GM23338 (cell line): ENCODE measurements at regions not wholly inside any gene's neighbourhood (a gene's known extent, or its start where the extent isn't known, plus 50 kb on each side); places are given as distances from the start of the nearest gene placed in this dataset.

ENCODE experiments used
- ATAC-seq: fragments of 200-7000 bp; cut with Tn5 transposase; 3 replicates; pipeline ENCODE4 v1.9.1; 2020
- DNase-seq: peaks from one replicate; pipeline ENCODE4 v3.0.0-alpha.2; 2015; ENCODE audit warnings: low spot score
- H2AFZ ChIP-seq: fragments of 200-600 bp; sonication (generic); 2 replicates; pipeline ENCODE4 v1.8.0; 2016; ENCODE audit warnings: antibody characterized with exemption, mild to moderate bottlenecking, moderate library complexity
- H3F3A ChIP-seq: fragments of 200-600 bp; sonication (generic); replicated peaks from 2 replicates; pipeline ENCODE4 v1.8.0; 2017; ENCODE audit warnings: antibody characterized with exemption, mixed run types, low read depth
- H3K27ac ChIP-seq: fragments of 200-600 bp; sonication (generic); 2 replicates; pipeline ENCODE4 v1.6.1; 2016; ENCODE audit warnings: low read depth
- H3K27me3 ChIP-seq: fragments of 200-600 bp; sonication (generic); 2 replicates; pipeline ENCODE4 v1.8.0; 2016; ENCODE audit warnings: mild to moderate bottlenecking, mixed run types, moderate library complexity; ENCODE audit not compliant: insufficient read depth
- H3K36me3 ChIP-seq: fragments of 200-600 bp; sonication (generic); 2 replicates; pipeline ENCODE4 v1.8.0; 2016; ENCODE audit warnings: mild to moderate bottlenecking; ENCODE audit not compliant: insufficient read depth
- H3K4me1 ChIP-seq: fragments of 200-600 bp; sonication (generic); 2 replicates; pipeline ENCODE4 v1.8.0; 2016; ENCODE audit warnings: mild to moderate bottlenecking, moderate library complexity; ENCODE audit not compliant: insufficient read depth
- H3K4me2 ChIP-seq: fragments of 200-600 bp; sonication (generic); 2 replicates; pipeline ENCODE4 v1.7.1; 2017; ENCODE audit warnings: mixed run types
- H3K4me3 ChIP-seq: fragments of 200-600 bp; sonication (generic); 2 replicates; pipeline ENCODE4 v1.6.1; 2016; ENCODE audit warnings: mixed run types
- H3K79me2 ChIP-seq: fragments of 200-600 bp; sonication (generic); replicated peaks from 2 replicates; pipeline ENCODE4 v1.8.0; 2017; ENCODE audit warnings: mild to moderate bottlenecking; ENCODE audit not compliant: insufficient read depth
- H3K9me2 ChIP-seq: fragments of 200-600 bp; sonication (generic); 2 replicates; pipeline ENCODE4 v1.8.0; 2017; ENCODE audit not compliant: insufficient read depth
- H4K20me1 ChIP-seq: fragments of 200-600 bp; sonication (generic); replicated peaks from 2 replicates; pipeline ENCODE4 v1.8.0; 2017; ENCODE audit warnings: mild to moderate bottlenecking; ENCODE audit not compliant: insufficient read depth
- H3K27ac Mint-ChIP-seq: 2 replicates; pipeline ENCODE4 v1.8.0; 2020; ENCODE audit warnings: inconsistent platforms, mild to moderate bottlenecking, moderate library complexity, mixed read lengths
- H3K27me3 Mint-ChIP-seq: 3 replicates; pipeline ENCODE4 v1.8.0; 2022; ENCODE audit warnings: low read depth, mild to moderate bottlenecking, moderate library complexity, mixed read lengths, inconsistent platforms; ENCODE audit not compliant: insufficient read depth, poor library complexity
- H3K36me3 Mint-ChIP-seq: 3 replicates; pipeline ENCODE4 v1.8.0; 2021; ENCODE audit warnings: low read depth, mild to moderate bottlenecking, inconsistent platforms, moderate library complexity, mixed read lengths
- H3K4me1 Mint-ChIP-seq: 3 replicates; pipeline ENCODE4 v1.8.0; 2020; ENCODE audit warnings: mild to moderate bottlenecking, inconsistent platforms, mixed read lengths
- H3K4me3 Mint-ChIP-seq: 3 replicates; pipeline ENCODE4 v1.8.0; 2021; ENCODE audit warnings: moderate library complexity, mild to moderate bottlenecking, inconsistent platforms, mixed read lengths
- H3K9me3 Mint-ChIP-seq: 3 replicates; pipeline ENCODE4 v1.8.0; 2020; ENCODE audit warnings: moderate library complexity, mild to moderate bottlenecking, inconsistent platforms, mixed read lengths
- CREB1 ChIP-seq: fragments of 250-450 bp; sonication (Bioruptor Pico); IDR thresholded peaks from 2 replicates; pipeline ENCODE4 v1.5.0; 2020; ENCODE audit warnings: low read depth, mild to moderate bottlenecking, moderate library complexity
- EZH2phosphoT487 ChIP-seq: fragments of 200-600 bp; sonication (generic); IDR thresholded peaks from one replicate; pipeline ENCODE4 v1.8.1; 2018; ENCODE audit warnings: antibody characterized with exemption; ENCODE audit not compliant: unreplicated experiment
- POLR2AphosphoS5 ChIP-seq: IDR thresholded peaks from 2 replicates; pipeline ENCODE4 v1.6.1; 2016; ENCODE audit warnings: antibody characterized with exemption, low read depth
- STAT1 ChIP-seq: IDR thresholded peaks from one replicate; pipeline ENCODE4 v1.6.1; 2016; ENCODE audit warnings: antibody characterized with exemption; ENCODE audit not compliant: unreplicated experiment
- TF ChIP-seq, protein P1 (sequence below): fragments of 250-450 bp; sonication (Bioruptor Pico); IDR thresholded peaks from 2 replicates; pipeline ENCODE4 v1.5.0; 2020; ENCODE audit warnings: mild to moderate bottlenecking, moderate library complexity
- TF ChIP-seq, protein P2 (sequence below): IDR thresholded peaks from 2 replicates; pipeline ENCODE4 v1.6.1; 2016; ENCODE audit warnings: antibody characterized with exemption

DNA sequence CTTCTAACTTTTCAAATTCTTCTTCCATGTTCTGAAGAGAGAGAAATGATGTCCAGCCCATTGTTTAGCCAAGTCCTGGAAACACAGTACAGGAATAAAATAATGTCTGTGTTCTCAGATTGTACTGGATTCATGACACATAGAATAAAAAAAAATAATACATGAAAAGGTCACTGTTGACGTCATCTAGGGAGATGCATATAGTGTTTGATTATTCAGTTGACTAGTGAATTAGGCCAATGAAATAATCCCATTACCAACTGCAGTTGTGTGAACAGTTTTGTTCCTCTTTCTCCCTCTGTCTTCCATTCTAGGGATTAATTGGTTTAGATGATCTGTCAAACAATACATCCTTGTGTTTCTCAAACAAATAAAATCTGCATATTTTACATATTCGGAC is 222.8 kb downstream of the ALDH8A1 start:
- Mint-ChIP-seq H3K4me1 (peaks cover 12% of the 10 kb centered on the region), H3K27ac (no peak overlapping the region), H3K36me3 (no peaks in the 10 kb centered on the region), H3K27me3 (peaks cover 9% of the 10 kb centered on the region), H3K9me3 (no peaks in the 10 kb centered on the region), H3K4me3 (no peak overlapping the region)
- TF ChIP-seq EZH2phosphoT487: no peak
- TF ChIP-seq, protein P1, sequence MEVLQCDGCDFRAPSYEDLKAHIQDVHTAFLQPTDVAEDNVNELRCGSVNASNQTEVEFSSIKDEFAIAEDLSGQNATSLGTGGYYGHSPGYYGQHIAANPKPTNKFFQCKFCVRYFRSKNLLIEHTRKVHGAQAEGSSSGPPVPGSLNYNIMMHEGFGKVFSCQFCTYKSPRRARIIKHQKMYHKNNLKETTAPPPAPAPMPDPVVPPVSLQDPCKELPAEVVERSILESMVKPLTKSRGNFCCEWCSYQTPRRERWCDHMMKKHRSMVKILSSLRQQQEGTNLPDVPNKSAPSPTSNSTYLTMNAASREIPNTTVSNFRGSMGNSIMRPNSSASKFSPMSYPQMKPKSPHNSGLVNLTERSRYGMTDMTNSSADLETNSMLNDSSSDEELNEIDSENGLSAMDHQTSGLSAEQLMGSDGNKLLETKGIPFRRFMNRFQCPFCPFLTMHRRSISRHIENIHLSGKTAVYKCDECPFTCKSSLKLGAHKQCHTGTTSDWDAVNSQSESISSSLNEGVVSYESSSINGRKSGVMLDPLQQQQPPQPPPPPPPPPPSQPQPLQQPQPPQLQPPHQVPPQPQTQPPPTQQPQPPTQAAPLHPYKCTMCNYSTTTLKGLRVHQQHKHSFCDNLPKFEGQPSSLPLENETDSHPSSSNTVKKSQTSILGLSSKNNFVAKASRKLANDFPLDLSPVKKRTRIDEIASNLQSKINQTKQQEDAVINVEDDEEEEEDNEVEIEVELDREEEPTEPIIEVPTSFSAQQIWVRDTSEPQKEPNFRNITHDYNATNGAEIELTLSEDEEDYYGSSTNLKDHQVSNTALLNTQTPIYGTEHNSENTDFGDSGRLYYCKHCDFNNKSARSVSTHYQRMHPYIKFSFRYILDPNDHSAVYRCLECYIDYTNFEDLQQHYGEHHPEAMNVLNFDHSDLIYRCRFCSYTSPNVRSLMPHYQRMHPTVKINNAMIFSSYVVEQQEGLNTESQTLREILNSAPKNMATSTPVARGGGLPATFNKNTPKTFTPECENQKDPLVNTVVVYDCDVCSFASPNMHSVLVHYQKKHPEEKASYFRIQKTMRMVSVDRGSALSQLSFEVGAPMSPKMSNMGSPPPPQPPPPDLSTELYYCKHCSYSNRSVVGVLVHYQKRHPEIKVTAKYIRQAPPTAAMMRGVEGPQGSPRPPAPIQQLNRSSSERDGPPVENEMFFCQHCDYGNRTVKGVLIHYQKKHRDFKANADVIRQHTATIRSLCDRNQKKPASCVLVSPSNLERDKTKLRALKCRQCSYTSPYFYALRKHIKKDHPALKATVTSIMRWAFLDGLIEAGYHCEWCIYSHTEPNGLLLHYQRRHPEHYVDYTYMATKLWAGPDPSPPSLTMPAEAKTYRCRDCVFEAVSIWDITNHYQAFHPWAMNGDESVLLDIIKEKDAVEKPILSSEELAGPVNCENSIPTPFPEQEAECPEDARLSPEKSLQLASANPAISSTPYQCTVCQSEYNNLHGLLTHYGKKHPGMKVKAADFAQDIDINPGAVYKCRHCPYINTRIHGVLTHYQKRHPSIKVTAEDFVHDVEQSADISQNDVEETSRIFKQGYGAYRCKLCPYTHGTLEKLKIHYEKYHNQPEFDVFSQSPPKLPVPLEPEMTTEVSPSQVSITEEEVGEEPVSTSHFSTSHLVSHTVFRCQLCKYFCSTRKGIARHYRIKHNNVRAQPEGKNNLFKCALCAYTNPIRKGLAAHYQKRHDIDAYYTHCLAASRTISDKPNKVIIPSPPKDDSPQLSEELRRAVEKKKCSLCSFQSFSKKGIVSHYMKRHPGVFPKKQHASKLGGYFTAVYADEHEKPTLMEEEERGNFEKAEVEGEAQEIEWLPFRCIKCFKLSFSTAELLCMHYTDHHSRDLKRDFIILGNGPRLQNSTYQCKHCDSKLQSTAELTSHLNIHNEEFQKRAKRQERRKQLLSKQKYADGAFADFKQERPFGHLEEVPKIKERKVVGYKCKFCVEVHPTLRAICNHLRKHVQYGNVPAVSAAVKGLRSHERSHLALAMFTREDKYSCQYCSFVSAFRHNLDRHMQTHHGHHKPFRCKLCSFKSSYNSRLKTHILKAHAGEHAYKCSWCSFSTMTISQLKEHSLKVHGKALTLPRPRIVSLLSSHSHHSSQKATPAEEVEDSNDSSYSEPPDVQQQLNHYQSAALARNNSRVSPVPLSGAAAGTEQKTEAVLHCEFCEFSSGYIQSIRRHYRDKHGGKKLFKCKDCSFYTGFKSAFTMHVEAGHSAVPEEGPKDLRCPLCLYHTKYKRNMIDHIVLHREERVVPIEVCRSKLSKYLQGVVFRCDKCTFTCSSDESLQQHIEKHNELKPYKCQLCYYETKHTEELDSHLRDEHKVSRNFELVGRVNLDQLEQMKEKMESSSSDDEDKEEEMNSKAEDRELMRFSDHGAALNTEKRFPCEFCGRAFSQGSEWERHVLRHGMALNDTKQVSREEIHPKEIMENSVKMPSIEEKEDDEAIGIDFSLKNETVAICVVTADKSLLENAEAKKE: no peak
- TF ChIP-seq POLR2AphosphoS5: no peak
- ATAC-seq (no peak), DNase-seq (no peak)
- no peaks in the 10 kb centered on the region for H3F3A ChIP-seq
- H4K20me1 ChIP-seq: no peaks in the 10 kb centered on the region
- no peaks in the 10 kb centered on the region for H3K9me2 ChIP-seq
- no peak overlapping the region for H3K4me3 ChIP-seq
- H3K79me2 ChIP-seq: no peaks in the 10 kb centered on the region
- H2AFZ ChIP-seq: no peak overlapping the region
- H3K27me3 ChIP-seq: no peaks in the 10 kb centered on the region
- no peaks in the 10 kb centered on the region for H3K36me3 ChIP-seq
- H3K27ac ChIP-seq: no peak overlapping the region
- no peak overlapping the region for H3K4me2 ChIP-seq
- H3K4me1 ChIP-seq: peaks cover 9% of the 10 kb centered on the region; the same call in 1 of the 2 replicates

DNA sequence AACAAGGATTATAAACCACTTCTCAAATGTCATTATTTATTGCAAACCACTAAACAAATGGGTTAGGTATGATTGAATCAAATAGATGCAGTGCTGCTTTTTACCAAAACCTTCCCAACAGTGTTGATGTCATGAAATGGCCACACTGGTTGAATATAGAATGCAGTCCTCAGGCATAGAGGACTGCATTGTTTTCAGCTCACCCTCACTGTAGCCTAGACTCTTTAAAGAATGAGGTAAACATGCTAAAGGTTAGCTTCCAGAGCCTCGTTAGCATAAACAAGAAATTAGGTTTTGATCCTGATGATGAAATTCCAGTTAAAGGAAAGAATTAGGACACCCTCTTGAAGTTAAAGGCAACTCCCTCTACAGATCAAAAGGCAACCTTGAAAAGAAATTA is 224.3 kb downstream of the ALDH8A1 start:
- Histone ChIP-seq H3K4me1 (peaks cover 9% of the 10 kb centered on the region; the same call in 1 of the 2 replicates), H4K20me1 (no peaks in the 10 kb centered on the region), H3K4me3 (no peak overlapping the region), H3K9me2 (no peaks in the 10 kb centered on the region), H3K79me2 (no peaks in the 10 kb centered on the region), H3F3A (no peaks in the 10 kb centered on the region), H3K27me3 (no peaks in the 10 kb centered on the region), H3K36me3 (no peaks in the 10 kb centered on the region), H2AFZ (0 out of 2 replicates have a peak overlapping the region, but pooled peaks have one; percentile 15), H3K27ac (no peak overlapping the region), H3K4me2 (no peak overlapping the region)
- Mint-ChIP-seq H3K4me1 (peaks cover 12% of the 10 kb centered on the region), H3K36me3 (no peaks in the 10 kb centered on the region), H3K9me3 (no peaks in the 10 kb centered on the region), H3K4me3 (no peak overlapping the region), H3K27ac (no peak overlapping the region; the same call in 1 of the 2 replicates), H3K27me3 (peaks cover 9% of the 10 kb centered on the region)
- TF ChIP-seq EZH2phosphoT487 (no peak), STAT1 (no peak), CREB1 (no peak)
- TF ChIP-seq, protein P2, sequence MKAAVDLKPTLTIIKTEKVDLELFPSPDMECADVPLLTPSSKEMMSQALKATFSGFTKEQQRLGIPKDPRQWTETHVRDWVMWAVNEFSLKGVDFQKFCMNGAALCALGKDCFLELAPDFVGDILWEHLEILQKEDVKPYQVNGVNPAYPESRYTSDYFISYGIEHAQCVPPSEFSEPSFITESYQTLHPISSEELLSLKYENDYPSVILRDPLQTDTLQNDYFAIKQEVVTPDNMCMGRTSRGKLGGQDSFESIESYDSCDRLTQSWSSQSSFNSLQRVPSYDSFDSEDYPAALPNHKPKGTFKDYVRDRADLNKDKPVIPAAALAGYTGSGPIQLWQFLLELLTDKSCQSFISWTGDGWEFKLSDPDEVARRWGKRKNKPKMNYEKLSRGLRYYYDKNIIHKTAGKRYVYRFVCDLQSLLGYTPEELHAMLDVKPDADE: no peak
- ATAC-seq: no peak
- DNase-seq: no peak
